Right renal cortex interstitium (tissue), 3 donors: ENCODE measurements at regions not wholly inside any gene's neighbourhood (a gene's known extent, or its start where the extent isn't known, plus 50 kb on each side); places are given as distances from the start of the nearest gene placed in this dataset.

Experiments used
- DNase-seq, 3 donors: peaks; one replicate each; pipeline ENCODE4 v3.0.0-alpha.2; 2013; ENCODE audit warnings: low read depth in 3 of 3, low spot score in 2 of 3

DNA sequence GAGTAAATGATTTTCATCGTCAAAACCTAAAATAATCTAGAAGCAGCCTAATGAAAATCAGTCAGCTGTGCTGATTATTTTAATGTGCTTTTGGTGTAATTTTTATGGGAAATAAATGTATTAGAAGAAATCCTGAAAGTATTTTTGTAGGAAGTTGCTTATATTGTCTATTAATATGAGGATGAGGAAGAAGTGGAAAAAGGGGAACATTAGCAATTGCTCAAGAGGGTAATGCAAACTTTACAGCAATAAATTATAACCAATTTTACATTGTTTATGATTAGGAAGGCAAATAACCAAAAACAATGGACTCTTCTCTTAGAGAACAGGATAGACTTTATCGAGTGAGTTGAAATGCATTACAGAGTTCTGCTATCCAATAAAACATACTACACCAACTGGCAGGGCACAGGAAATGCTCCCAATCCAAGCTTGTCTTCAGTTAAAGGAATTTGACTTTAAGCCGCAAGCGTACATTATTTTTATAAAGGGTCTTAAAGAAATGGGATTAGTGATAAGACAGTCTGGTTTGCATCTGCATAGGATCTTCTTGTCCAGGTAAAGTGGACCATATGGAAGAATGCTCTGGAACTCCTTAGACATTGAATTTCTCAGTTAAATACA is 374.8 kb downstream of the PDGFC start:
- no peak for DNase-seq

DNA sequence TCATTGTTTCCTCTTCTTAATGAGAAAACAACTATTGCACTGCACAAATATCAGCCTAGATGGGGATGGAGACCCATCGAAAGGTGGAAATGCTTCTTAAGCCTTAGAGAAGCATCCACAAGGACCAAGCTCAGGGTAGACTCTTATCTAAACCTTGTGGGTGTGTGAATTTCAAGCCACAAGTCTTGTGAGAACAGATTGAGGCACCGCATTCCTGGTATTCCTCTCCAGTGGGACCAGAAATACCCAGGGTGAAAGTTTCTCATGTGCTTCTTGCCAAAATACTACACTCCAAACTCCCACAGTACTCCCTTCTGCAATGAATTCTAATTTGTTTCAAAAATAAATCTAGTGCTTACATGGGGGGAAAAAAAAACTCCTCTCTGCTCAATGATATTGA is 375.6 kb downstream of the PDGFC start:
- DNase-seq = no peak

DNA sequence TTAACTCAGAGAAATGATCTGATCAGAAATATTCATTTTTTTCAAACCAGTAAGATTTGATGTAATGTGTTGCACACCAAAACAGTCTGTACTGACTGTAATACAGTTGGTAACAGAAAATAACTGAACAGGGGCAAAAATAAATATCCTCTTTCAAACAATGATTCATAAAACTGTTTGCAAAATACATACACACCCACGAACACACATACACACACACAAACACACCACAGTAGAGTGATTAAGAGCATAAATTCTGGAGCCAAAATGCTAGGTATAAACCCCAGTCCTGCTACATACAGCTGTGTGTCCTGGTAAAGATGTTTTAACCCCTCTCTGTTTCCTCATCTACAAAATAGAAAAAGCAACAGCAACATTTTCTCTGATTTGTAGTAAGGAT is 376.6 kb downstream of the PDGFC start:
- DNase-seq = no peak

DNA sequence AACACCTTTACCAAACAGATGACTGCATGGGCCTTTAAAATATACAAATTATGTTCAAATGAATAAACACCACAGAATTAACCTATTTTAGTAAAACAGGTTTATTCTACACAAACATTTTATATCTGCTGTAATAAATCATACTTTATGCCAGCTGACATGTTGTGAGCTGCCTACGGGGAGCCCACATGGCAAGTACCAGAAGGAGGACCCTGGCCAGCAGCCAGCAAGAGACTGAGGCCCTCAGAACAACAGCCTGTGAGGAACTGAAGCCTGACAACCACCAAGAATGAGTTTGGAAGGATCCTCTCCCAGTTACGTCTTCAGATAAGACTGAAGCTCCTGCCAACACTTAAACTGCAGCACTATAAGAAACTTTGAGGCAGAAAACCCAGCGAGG is 377.0 kb downstream of the PDGFC start:
- DNase-seq = no peak

DNA sequence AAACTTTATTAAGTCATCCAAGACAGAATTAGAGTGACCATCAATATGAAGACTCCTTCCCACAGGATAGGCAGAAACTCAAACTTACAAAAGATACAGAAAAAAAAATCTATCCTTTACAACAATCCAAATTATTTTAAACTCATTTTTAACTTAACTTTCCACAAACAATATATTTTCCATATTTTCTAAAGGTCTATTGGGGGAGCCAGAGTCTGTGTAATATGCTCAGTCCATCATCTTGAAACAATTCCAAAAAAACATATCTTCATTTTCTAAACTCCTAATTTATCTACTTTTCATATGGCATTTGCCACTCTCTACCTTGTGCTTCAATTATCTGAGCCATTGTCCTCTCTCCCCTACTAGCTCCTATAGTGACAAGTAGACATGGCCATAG is 378.1 kb downstream of the PDGFC start:
- DNase-seq = no peak

DNA sequence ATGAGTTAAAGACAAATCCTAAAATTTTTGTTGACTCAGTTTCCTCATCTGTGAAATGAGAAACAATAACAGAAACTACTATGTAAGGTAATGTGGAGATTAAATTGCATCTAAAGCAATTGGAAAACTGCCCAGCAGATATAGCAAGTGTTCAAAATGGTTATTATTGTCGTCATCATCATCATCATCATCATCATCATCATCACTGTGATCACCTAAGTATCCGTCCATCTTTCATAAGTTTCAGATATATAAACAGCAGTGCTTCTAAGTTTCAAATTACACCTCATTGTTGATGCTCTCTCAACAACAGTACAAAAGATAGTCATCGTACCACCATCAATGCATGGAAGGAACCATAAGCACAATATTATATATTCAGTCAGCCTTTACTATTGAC is 379.9 kb downstream of the PDGFC start:
- DNase-seq = no peak

DNA sequence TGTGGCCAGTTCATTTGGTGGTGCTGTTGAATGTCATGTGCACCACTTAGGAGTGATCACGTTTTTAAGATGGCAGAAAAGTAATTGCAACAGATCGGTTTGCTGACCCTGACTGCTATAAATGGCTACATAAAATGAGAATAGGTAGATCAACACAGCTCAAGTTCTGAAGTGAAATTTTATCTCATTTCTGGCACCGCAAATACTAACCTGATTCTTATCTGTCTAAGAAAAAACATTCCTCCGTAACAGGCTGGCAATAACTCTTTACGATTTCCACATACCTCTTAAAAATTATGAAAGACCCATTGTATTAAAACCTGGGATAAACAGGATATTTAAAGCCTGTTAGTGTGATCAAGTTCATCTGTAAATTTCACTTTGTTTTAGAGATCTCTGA is 387.5 kb downstream of the PDGFC start:
- DNase-seq = no peak

DNA sequence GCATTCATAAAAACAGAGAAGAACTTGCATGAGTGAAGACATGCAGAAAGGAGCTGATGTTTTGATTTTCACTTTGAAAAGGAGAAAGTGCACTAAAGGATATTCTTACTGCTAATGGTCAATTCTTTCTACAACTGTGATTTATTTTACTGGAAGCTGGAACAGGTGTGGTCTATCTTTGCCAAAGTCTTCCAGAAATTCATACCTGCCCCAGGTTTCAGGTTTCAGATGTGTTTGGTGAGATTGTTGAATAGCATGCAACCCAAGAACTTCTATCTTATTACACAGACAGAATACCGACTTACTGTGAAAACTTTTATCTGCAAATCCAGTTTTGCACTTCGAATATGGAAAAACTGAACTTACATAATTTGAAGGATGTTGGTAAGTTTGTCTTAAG is 388.3 kb downstream of the PDGFC start:
- no peak for DNase-seq

DNA sequence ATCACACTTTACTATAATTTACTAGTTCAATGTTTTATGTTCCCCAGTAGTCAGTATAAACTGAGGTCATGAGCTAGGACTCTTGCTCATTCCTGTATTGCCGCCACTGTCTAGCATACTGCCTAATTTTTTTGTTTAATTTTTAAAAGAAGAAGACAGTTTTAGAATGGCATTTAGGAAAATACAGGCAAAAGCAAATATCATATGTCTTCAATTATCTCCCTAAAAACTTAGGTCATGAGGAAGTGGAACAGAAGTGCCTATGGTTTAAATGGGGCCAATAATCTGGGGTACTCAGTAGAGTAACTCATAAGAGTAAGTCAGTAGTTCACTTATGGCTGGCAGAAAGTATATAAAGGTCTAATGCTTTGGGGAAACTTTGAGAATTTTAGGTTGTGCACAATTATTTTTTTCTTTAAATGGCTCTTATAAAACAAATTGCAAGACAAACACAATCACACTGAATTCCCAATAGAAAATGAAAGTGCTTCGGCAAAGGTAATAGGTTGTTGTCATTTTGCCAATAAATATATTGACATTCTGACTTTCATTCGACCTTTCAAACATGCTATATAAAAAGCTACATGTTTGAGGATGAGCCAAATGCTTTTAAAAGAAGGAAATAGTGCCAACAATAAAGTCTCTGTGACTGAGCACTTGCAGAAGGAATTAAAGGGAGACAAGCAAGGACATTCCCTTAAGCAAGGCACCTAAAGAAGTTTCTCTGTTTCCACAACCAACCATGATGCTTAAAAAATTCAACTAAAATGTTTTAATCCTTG is 390.1 kb downstream of the PDGFC start:
- DNase-seq = no peak

DNA sequence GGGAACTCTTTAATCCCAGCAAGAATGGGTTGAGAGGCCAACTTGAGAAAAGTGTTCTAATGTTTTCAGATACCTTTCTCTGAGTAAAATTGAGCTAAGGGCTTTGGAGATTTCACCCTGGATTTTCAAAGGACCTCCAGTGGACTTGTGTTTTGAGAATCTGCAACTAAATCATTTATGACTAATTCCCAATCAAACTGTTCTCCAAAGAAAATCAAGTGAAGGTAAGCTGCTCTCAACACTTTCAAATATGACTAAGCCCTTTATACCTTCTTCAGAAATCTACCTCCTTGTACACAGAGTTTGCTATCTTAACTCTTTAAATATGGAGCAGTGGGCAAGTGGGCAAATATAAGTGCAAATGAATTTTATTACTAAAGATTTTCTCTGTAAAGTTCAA is 392.9 kb downstream of the PDGFC start:
- DNase-seq = no peak

DNA sequence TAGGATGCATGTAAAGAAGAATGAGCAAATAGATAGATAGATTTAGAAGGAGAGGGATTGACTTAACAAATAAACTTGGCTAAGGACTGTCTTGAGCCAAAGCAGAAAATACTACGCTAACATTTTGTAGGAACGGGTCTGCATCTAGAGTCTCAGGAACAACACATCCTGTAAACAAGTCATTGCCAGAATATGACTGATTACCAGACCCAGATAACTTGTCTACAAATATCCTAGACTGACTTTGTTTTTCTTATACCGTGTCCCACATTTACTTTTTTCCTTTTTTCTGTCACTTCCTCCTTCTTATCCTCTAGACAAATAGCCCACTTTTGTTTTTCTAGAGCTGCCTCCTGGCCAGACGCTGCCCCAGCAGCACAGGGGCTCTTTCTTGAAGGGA is 393.6 kb downstream of the PDGFC start:
- no peak for DNase-seq

DNA sequence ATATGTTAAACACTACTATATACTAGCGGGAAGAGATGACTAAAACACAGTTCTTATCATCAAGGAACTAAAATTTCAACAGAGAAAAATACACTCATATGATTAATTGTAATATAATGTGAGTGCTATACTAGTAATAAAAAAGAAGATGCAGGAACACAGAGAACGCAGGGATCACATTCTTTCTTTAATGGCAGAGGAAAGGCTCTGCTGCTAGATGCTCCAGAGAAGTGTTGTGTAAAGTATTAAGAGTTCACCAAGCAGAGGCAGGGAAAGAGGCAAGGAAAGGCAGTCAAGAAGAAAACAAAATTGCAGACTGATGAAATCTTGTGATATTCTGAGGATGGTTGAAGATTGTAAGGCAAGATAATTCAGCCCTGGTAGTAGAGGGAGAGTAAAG is 394.7 kb downstream of the PDGFC start:
- DNase-seq = no peak

DNA sequence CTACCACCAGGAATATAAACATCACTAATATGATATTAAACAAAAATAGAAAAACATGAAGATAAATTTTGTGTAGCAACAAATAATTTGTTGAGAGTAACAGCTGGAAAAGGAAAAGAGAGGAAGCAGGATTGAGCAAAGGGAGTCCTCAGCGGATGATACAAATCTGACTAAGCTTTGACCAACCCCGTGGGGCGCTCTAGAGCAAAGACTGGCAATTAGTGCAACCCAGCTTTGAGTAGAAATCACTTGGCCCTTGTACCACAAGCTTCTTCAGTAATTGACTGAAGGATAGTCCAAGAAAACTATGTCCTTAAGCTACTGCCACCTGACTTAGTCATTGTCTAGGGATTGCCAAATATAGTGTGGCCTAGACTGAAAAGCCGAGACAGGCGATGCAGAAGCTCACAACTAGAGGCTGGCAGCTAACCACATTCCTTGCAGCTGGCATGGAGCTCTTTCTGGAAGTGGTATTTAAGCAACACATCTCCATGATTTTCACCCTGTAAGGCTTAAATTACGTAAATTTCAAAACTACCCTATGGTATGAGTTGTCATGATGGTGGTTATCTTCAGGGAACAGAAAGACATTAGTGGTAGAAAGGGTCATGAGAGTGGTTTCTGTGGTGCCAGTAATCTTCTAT is 396.0 kb downstream of the PDGFC start:
- no peak for DNase-seq

DNA sequence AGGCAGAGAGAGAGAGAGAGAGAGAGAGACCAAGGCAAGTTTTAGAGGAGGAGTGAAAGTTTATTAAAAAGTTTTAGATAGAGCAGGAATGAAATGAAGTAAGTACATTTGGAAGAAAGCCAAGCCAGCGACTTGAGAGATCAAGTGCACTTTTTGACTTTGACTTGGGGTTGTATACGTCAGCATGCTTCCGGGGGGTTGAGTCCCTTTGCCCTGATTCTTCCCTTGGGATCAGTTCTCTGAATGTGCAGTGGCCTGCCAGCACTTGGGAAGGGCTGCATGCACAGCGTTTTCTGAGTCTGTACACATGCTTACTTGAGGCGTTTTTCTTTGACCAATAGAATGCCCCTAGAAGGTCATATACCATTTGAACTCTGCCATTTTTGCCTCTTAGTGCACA is 400.5 kb downstream of the PDGFC start:
- DNase-seq = no peak

DNA sequence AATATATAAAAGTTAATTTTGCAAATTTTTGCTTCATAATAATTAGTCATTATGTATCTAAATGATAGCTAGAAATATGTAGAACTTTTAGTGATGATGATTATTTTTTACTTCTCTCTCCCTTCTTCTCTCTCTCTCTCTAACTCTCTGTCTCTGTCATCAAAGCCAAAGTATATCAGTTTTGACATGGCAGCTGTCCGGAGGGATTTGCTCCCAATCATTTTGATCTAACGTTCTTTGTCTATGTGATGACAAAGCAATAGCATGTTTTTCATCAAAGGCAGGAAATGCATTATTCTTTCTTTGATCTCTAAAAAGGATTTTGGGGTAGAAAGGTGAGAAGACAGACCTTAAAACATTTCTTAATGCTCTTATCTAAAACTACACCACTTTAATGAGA is 402.1 kb downstream of the PDGFC start:
- DNase-seq = no peak

DNA sequence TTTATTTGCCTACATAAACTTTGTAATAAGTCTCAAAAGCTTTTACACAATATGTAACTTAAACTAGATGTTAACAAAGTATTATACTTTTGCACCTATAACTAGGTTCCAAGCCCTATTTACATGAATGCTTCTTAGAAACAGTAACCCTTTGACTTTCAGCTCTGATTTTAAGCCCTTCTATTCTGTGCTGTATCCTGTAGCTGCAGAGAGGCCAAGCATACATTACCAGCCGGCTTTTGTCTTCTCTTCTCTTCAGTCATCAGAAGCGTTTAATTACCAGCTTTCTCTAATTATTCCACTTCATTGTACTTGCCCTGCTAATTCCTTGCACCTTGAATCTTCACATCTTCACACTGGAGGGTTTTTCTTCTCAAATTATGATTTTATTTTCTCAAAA is 403.1 kb downstream of the PDGFC start:
- no peak for DNase-seq

DNA sequence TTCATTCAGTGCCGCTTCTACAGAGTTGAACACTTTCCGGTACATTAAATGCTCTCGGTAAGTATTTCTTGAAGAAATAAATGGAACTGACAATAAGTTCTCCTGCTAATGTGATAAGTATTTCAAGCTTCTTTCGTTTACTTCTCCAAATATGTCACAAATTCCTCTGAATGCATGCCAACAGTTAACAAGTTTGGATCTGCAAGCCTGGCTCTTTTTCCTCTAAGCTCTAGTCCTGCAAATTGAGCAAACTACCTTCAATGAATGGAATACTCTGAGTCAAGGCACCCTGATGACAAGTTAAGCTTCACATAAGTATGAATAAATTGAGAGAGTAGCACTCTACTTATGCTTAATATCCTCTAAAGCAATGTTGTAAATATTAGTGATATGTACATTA is 403.6 kb downstream of the PDGFC start:
- DNase-seq = no peak

DNA sequence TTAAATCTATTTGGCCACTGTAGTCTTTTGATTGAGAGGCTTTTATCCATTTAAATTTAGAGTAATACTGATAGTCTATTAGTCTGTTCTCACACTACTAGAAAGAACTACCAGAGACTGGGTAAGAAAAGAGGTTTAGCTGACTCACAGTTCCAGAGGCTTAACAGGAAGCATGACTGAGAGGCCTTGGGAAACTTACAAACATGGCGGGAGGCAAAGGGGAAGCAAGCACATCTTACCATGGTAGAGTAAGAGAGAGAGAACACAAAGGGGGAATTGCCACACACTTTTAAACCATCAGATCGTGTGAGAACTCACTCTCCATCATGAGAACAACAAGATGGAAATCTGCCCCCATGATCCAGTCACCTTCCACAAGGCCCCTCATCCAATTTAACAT is 410.9 kb downstream of the PDGFC start:
- DNase-seq = no peak

DNA sequence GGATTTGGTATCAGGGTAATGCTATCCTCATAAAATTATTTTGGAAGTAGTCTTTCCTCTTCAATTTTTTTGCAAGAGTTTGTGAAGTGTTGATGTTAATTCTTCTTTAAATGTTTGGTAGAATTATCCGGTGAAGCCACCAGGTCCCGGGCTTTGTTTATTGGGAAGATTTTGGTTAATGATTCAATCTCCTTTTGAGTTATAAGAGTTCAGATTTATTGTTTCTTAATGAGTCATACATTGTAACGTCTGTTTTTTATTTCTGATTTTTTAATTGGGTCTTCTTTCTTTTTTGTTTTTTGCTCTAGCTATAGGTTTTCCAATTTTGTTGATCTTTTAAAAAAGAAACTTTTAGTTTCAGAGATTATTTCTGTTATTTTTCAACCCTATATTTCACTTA is 412.3 kb downstream of the PDGFC start:
- no peak for DNase-seq

DNA sequence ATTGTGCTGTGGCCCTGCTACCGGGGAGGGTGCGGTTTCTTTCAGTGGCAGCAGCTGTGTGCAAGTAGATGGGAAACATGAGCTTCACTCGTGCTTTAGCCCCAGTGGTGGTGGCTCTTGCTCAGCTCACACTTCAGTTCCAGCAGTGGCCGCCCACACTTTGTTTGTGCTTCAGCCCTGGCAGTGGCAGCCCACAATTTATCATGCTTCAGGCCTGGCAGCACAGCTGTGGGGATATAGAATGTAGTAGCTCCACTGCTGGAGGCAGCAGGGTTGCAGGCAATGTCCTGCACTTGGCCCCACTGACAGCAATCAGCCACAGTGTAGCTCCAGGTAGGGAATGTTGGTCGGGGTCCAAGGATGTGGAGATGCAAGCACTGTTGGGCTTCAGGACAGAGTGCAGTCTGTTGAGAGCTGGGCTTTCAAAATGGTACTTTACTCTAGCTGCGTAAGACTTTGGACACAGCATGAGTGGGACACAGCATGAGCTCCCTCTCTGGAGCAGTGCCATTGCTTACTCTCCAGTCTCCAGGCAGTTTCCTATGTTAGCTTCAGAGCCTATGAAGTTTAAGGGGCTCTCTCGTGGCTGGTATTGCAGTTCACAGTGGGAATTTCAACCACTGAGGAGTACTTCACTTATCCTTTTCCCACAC is 413.1 kb downstream of the PDGFC start:
- DNase-seq = no peak

DNA sequence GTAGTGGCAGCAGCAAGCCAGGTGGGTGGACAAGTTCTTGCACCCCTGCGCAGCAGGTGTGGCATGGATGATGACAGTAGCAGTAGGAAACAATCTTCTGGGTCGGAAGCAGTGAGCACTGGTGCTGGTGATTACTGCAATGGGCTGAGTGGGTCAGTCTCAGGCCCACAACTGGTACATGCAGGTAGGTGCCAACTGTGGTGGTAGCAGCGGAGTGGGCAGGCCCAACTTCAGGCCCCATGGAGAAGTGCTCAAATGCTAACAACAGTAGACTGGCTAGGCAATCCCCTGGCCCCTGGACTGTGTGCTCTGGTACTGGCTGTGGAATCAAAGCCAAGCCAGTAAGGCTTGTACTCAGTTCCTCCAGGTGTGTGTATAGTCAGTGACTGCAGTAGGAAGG is 413.7 kb downstream of the PDGFC start:
- DNase-seq = no peak

DNA sequence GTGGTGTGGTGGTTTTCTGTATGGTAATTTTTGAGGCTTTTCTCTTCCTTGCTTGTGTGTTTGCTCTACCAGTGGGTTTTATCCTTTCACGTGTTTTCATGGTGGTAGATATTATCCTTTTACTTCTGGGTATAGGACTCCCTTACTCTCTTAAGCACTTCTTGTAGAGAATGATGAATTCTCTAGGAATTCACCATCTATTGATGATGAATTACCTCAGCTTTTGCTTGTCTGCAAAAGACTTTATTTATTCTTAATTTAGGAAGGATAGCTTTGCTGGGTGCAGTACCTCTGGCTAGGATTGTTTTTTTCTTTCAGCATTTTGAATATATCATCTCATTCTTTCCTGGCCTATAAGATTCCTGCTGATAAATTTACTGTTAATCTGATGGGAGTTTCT is 415.3 kb downstream of the PDGFC start:
- DNase-seq = no peak
